GM21423 (cell line): ENCODE measurements at regions not wholly inside any gene's neighbourhood (a gene's known extent, or its start where the extent isn't known, plus 50 kb on each side); places are given as distances from the start of the nearest gene placed in this dataset.
"Not testable (repeated sequence)": the region's sequence is repeated elsewhere in the genome, so short reads cannot be mapped to it uniquely, and the experiment has no call there.

Experiments used
- ATAC-seq: cut with Tn5 transposase; IDR thresholded peaks from one replicate; pipeline ENCODE4 v1.9.1; 2021; ENCODE audit warnings: mild to moderate bottlenecking, moderate library complexity; ENCODE audit not compliant: unreplicated experiment

- ATAC-seq: no peak
These were observed 1370.3 kb upstream of the CITED2 start for GRCh38 chr6:140744659-140745320.

GRCh38 chr6:140736231-140736630 lies 1361.8 kb upstream of the CITED2 start:
- ATAC-seq: no peak

- ATAC-seq: no peak
These were observed 1358.5 kb upstream of the CITED2 start for GRCh38 chr6:140732991-140733390.

DNA sequence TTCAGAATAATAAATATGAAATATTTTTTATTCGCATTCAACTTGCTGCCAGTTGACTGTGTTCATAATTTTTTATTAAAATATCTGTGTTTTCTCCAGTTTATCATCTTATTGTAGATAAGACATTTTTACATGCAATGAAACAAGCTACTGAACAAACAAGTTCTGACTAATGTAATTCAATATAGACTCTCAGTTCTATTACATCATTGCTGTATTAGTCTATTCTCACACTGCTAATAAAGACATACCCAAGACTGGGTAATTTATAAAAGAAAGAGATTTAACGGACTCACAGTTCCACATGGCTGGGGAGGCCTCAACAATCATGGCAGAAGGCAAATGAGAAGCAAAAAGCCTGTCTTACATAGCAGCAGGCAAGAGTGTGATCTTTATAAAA lies 1357.7 kb upstream of the CITED2 start:
- ATAC-seq: no peak

- ATAC-seq: no peak
These were observed 1357.3 kb upstream of the CITED2 start for GRCh38 chr6:140731741-140732140.

DNA sequence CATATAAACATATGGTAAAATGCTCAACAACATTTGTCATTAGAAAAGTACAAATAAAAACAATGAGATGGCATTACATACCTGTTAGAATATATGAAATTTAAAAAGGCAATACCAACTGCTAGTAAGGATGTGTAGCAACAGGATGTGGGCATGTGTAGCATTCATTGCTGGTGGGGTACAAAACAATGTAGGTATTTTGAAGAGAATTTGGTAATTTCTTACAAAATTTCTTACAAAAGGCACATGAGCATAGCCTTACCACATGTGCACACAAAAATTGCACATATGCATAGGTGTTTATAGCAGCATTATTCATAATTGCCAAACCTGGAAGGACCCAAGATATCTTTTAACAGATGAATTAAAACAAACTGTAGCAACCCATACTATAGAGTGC lies 1355.1 kb upstream of the CITED2 start:
- ATAC-seq: no peak

DNA sequence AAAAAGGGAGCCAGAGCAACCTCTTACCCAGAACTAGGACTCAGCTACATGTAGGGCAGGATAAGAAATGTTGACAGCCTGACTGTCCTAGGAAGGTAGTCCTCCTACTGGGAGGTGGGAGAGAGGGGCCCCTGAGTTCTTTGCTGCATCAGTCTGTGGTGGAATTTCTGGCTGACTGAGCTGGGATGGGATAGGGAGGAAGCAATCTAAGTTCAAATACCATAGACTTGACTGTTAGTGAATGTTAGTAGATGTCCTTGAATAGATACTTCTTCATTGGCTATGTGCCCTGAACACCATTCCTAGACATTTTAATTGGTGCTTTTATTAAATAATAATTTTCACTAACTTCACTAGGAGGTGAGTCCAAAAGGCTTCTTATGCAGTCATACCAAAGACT lies 1343.6 kb upstream of the CITED2 start:
- ATAC-seq: no peak

- no peak for ATAC-seq
These were observed 1339.0 kb upstream of the CITED2 start for GRCh38 chr6:140713495-140713894.

DNA sequence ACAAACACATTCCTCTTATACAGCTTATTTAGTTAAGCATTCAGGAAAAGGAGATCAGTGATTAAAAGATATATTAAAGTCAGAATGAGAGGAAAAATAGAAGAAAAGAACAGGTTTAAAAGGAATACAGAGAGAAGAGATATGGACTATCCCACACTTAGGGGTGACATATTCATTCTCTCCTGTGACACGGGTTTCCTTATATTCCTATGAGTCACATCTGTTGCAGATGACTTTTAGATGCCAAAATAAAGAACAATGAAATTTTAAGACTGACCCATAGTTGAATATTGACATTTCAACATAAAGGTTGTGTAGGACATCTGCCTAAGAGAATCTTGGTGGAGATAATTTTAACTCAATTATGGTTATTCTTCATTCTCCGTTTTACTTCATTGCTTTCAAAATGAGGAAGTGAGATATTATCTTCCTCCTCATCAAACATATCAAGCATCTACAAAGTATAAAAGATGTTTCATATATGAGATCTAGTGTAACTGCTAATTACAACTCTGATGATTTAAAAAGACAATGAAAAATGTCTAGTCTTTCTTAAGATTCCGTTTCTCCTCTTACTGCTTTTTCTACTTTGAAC lies 1336.7 kb upstream of the CITED2 start:
- no peak for ATAC-seq

GRCh38 chr6:140708441-140708840 lies 1334.0 kb upstream of the CITED2 start:
- no peak for ATAC-seq

DNA sequence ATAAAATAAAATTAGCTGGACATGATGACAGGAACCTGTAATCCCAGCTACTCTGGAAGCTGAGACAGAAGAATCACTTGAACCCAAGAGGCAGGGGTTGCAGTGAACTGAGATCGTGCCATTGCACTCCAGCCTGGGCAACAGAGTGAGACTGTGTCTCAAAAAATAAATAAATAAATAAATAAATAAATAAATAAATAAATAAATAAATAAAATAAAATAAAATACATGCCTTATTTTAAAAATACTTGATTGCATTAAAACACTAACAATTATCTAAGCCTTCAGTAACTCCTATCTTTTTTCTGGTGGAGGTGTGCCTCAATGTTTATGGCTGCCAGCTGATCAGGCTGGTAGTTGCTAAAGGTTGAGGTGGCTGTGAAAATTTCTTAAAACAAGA lies 1329.6 kb upstream of the CITED2 start:
- not testable (repeated sequence) for ATAC-seq

- ATAC-seq: no peak
These were observed 1323.1 kb upstream of the CITED2 start for GRCh38 chr6:140697585-140697984.

GRCh38 chr6:140684776-140685550 lies 1310.5 kb upstream of the CITED2 start:
- ATAC-seq: no peak

DNA sequence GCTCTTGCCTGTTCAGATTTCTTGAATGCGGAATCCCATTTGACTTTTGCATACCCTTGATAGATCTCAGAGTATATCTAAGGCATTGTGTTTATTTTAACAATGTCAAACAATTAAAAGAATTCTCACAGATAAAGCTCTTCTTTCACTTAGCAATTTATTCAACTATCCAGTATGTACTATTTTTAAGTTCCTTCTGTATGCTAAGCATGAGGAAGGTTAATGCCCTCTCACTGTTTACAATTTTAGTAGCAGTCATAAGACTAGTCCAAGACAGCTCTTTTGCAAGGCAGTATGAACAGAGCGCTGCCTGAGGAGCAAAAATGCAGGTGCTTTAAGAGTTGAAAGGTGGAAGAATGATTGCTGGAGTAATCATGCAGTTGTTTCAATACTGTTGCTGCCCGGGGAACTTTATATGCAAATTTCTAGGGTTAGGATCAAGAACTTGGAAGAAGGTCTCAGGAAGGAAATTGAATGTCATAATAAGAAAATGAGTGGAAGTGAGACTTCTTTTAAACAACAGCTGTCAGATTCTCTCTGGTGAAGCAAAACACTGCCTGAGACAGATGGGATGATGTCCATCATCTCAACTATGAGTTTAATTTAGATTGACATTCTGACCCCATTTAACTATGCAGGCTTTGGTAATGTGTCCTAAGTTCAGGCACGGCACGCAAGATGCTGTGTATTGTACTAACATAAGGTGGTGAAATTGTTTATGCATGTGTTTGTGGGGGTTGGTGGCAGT lies 1303.5 kb upstream of the CITED2 start:
- ATAC-seq: no peak

DNA sequence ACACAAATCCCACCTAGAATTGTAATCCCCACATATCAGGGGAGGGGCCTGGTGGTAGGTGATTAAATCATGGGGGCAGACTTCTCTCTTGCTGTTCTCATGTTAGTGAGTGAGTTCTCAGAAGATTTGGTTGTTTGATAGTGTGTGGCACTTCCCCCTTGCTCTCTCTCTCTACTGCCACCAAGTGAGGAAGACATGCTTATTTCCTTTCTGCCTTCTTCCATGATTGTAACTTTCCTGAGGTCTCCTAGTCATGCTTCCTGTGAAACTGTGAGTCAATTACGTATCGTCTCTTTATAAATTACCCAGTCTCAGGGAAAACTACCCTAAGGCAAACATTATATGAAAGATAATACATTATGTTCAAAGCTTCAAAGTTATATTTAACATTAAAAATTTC lies 1297.5 kb upstream of the CITED2 start:
- ATAC-seq: no peak

DNA sequence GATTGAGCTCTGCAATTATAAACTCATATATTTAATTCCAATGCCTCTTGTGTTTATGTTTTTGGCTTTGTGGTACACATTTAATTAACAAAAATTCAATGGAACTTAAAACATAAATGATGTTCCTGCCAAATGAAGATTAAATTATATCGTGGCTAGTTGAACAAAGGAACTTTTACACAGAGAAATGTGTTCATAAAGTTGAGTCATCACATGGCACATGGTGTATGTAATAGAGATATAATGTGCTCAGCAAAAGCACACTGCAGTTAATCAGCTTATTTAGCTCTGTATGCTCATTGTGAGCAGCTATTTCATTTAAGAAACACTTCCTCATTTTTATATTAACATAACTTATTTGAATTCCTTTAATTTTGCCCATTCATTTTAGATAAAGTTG lies 1295.6 kb upstream of the CITED2 start:
- no peak for ATAC-seq

DNA sequence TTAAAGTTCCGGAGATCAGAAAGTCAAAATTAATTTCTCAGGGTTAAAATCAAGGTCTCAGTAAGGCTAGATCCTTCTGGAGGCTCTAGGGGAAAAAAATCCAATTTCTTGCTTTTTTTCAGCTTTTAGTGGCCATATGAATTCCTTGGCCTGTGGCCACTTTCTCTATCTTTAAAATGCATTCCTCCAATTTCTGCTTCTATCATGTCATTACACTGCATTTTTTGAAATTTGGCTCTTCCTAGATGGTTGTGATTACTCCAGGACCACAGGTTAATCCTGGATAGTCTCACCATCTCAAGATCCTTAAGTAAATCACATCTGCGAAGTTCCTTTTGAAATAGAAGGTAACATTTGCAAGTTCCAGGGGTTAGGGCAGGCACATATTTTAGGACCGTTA lies 1294.9 kb upstream of the CITED2 start:
- ATAC-seq: no peak

- no peak for ATAC-seq
These were observed 1289.3 kb upstream of the CITED2 start for GRCh38 chr6:140663772-140664171.

GRCh38 chr6:140663094-140663493 lies 1288.6 kb upstream of the CITED2 start:
- ATAC-seq: no peak

DNA sequence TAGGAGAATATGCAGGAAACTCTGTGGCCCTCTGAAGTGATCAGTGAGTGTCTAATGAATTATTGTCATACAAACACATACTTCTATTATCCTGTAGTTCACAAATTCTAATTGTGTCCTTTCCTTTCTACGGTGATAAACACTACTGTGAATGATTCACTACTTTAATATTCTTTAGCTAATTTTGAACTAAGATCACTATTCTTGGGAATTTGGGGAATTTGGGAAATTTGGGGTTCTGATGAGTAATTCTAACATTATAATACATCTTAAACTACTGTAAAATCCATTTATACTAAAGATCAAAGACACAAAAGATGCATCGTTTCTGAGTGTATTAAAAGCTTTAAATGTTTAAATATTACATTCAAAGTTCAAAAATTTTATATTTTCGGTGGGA lies 1287.2 kb upstream of the CITED2 start:
- no peak for ATAC-seq

- ATAC-seq: no peak
These were observed 1285.8 kb upstream of the CITED2 start for GRCh38 chr6:140660295-140660694.

- ATAC-seq: no peak
These were observed 1279.5 kb upstream of the CITED2 start for GRCh38 chr6:140653972-140654371.
